GM19463 (cell line): ENCODE measurements at regions not wholly inside any gene's neighbourhood (a gene's known extent, or its start where the extent isn't known, plus 50 kb on each side); places are given as distances from the start of the nearest gene placed in this dataset.

Experiments
- ATAC-seq: cut with Tn5 transposase; IDR thresholded peaks from one replicate; pipeline ENCODE4 v1.9.1; 2021; ENCODE audit warnings: mild to moderate bottlenecking, moderate library complexity; ENCODE audit not compliant: unreplicated experiment

DNA sequence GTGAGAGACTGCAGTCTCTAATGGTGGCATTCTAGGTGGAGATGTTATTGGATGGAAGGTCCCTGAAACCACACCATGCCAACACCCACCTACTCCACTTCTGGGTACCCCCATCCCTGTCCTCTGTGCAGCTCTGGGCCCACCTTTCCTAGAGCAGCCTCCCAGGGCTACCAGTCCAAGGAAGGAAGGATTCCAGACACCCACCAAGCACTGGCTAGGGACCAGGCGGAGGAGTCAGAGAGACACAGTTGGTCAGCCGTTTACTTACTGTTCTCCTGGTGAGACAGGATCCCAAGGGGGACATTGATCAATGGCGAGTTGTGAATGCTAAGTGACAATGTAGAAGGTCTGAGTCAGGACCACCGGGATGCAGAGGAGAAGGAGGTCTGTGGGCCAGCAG lies 151.6 kb downstream of the TTC32 start:
- no peak for ATAC-seq

DNA sequence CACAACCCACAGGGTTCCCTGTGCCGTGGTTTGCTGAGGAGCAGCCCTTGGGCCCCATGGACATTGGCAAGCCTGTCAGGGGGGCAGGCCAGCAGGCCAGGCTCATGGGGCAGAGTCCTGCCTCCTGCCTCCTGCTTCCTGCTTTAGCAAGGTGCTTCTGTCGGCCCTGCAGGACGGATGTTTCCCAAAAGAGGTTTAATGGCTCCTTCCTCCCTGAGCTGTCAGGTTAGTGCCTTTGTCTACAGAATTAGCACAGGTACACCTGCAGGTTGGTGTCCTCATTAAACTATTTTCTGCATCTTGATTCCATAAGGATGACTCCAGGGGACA lies 152.3 kb downstream of the TTC32 start:
- no peak for ATAC-seq

DNA sequence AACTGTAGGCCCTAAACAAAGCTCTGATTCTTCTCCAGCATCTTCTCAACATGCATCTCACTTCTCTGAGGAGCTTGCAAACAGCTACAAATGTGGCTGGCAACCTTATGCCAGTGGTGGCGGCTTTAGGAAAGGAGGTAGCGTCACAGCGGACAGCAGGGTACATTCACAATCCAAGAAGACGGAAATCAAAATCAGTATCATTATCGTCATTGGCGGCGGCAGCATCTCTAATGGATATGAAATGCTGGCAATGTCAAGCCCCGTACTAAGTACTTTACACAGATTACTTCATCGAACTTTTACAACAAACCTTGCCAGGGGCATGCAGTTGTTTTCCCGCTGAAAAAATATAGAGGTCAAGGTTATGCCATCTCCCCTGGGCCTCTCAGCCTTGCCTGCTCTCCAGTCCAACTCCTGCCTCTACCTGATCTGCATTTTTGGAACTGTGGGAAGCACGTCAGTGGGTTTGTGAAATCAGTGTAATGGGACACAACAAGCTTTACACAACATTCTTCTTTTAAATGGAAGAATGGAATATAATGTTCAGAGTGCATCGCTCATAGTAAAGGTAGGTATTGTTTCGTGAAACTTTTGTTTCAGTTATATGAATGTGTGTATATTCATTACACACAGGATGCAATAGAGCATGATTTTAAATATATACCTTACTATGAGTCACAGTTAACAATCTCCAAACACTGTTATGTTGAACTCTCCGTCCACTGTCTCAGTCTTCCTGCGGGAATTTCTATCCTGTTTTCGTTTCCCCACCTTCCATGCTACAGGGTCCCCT lies 152.9 kb downstream of the TTC32 start:
- ATAC-seq = no peak

DNA sequence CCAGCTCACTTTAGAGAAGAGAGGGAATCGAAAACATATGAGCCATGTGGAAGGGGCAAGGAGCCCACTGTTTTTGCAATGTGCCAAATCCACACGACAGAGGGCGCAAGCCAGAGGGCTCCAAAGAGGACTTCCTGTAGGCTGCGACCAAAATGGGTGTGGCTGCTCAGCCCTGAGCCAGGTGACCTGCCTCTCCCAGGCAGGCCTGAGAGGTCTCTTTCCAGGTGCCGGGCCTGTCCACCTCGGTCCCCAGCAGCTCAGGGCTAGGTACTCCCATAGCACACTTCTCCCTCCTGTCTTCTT lies 153.8 kb downstream of the TTC32 start:
- no peak for ATAC-seq

DNA sequence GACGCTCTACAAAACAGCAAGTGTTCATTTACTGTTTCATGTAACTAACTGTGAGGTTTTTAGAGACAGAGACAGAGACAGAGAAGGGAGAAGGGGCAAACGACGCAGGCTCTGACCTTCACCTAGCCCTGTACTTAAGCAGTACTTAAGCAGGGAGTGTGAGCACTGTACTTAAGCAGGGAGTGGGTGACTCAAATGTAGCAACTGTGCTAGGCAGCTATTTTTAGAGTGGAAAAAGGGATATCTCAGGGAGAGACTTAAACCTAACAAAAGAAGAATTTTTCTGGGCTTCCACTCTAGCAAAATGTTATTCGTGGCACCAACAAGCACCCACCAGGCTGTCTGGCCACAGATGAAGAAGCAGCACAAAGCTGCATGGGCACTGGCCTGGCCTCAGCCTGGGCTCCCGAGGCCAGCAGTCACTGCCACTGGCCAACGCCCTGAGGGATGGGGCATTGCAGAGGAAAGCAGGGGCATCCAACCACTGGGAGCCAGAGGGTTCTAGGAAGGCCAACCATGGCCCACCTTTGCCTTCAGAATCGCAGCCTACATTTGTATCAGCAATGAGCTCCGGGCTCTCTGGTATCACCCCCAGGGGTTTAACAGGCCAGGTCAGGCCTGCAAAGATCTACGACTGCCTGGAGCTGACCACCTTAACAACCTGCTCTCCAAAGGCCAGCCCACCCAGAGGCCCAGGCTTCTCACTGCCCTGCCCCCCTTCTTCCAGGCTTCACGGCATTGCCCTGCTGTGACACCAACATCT lies 154.3 kb downstream of the TTC32 start:
- no peak for ATAC-seq

DNA sequence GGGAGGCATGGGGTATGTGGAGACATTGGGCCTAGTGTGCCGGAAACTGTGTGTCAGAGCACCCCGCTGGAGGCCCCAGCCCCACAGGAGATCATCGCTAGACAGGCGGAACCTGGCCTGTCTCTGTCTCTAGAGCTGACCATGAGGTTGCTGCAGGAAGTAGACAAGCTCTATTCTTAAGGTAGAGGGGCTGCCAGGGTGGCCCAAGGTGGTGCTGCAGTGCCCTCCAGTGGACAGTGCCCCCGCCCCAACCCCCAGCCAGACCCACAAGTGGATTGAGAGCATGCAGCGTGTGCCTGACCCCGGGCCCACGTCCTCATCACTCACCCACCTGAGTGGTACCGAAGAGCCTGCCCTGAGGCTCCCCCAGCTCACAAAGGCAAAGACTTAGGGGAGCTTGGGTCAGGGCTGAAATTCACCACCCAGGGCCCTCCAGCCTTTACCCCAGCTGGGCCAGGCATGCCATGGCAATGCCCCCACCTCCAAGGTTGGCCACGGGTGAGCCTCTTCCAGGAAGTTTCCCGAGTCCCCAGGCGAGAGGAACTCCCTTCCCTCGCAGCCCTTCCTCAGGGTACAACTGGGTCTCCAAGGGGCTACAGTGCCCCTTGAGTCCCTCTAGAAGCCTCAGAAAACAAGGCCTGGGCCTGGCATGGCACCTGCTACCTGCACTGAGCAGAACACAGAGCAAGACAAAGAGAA lies 155.0 kb downstream of the TTC32 start:
- no peak for ATAC-seq

DNA sequence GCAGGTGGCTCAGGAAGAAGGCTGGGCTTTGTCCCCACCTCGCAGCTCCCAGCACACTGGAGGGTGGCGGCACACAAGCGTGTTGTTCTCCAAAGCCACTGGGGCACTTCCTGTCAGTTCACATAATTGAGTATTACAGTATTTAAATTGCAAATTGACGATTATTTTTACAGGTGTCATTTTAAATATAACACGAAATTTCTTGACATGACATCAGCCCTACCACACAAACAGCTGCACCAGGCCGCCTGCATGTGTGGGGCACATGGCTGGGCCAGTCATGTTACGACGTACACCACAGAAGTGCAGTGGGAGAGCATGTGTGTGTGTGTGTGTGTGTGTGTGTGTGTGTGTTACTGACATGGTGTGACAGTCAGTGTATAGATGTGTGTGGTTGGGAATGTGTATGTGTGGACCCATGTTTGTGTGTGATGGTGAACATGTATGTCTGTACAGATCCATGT lies 155.6 kb downstream of the TTC32 start:
- no peak for ATAC-seq

DNA sequence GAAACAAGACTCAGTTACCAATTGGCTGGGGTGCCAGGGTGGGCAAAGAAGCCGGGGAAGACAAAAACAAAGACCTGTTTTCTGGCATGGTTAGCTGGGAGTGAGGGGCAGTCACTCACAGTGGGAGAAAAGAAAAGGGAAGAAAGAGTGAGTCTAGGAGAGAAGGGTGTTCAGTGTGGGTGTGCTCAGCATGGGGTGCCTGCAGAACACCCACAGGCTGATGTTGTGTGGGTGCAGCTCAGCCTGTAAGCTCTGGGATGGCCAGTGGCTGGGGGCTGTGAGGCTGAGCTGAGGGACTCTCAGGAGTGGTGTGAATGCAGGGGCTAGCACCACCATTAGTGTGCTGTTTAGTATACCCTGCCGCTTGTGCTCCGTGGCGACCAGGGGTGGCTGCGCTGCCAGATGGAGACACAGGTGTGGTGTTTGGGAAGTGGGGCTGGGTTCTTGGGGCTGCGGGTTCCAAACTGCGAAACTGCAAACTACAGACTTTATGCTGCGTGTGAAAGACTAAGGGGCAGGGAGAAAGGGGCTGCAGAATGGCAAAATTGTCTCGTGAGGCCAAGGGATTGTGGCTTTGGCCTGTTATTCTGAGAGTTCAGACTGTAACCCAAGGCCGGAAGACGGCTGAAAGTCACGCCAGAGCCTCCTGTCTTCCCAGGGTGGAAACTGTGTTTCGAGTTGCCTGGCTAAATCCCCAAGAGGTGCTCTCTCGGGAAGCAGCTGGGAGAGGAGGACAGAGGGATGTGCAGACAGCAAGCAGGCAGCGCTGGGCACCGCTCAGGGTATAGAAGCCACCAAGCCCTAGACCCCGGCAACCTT lies 156.3 kb downstream of the TTC32 start:
- no peak for ATAC-seq

DNA sequence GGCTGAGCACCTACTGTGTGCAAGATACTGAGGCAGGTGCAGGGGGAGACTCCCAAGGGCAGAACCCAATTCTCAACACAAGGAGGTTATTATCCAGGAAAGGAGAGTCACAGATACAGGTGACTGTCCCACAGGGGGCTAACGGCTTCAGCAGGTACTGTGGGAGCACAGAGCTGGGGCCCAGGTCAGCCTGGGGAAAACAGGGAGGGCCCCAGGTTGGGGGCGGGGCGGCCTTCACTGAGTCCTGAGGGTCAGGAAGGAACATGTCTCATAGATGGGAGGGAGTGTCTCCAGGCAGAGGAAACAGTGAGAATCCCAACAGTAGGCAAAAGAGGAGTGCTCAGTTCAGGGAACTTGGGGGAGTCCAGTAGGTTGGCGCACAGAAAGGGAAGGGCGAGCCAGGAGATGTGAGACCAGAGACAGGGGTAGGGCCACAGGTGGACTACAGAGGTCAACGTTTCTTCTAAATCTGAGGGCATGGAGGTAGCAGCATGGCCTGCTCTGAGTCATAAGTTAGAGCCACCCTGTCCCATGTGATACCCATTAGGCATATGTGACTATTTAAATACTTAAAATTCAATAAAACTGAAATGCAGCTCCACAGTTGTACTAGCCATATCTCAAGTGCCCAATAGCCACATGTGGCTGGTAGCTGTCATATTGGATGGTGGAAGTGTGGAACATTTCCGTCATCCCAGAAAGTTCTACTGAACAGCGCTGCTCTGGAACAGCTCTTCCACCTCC lies 157.2 kb downstream of the TTC32 start:
- no peak for ATAC-seq

DNA sequence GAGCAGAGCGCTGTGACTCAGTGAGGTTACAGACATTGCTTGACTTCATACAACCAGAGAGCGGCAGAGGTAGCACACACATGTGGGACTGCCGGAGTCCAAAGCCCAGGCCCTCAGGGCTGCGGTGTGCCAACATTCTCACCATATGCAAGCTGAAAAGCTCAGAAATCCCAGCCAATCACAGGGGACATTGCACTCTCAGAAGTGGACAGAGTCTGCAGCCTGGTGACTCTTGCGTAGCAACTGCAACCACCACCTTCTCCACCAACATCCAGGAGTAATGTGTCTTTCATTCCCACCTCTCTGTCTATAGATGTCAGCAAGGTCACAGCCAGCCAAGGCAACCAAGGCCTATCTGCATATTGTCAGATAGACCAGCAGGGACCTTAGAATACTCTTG lies 158.1 kb downstream of the TTC32 start:
- ATAC-seq = no peak

DNA sequence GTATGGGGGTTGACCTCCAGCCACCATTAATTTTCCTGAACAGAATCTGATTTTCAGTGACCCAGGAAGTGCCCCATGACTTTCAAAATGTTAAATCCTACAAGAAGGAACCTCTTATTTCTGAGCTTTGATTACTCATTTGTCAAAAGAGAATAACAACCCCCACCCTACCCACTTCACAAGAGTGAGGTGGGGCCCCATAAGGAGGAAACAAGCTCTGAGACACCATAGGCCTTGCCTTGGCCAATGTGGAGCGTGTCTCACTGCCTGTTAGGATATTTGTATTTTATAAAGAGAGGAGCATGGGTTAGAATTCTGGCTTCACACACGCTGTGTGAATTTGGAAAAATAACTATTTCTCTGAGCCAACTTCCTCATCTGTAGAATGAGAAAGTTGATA lies 158.9 kb downstream of the TTC32 start:
- ATAC-seq = no peak

DNA sequence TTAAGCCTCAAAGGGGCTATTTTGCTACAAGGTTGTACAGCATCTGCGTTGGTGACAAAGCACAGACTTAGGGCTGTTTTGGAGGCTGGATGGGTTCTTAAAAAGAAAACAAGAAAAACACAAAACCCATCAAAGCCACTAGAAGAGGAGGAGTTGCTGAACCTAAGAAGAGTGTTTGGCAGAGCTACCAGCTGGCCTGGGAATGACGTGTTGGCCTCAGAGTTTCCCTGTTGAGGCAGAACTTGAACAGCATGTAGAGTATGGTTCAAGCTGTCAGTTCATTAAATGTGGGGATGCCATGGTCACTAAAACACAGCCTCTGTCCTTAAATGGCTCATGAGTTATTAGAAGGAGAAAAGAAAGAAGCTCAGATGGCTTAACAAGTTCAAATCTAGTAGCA lies 162.5 kb downstream of the TTC32 start:
- ATAC-seq = no peak

DNA sequence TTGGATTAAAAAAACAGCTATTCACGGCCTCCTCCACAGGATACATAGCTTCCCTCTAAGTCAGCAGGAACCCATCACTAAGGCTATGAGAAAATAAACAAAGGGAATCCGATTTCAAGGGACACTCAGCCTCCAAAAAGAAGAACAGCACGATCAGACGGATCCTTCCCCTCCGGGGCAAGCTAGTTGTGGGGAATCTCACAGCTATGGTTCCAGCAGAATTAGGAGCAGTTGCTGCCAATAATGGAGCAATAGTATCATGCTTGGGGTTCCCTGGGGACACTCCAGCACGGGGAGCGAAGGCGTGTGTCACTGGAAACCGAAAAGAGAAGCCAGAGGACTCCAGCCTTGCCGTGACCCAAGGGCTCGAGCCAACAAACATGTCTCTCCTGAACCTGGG lies 163.1 kb downstream of the TTC32 start:
- no peak for ATAC-seq

DNA sequence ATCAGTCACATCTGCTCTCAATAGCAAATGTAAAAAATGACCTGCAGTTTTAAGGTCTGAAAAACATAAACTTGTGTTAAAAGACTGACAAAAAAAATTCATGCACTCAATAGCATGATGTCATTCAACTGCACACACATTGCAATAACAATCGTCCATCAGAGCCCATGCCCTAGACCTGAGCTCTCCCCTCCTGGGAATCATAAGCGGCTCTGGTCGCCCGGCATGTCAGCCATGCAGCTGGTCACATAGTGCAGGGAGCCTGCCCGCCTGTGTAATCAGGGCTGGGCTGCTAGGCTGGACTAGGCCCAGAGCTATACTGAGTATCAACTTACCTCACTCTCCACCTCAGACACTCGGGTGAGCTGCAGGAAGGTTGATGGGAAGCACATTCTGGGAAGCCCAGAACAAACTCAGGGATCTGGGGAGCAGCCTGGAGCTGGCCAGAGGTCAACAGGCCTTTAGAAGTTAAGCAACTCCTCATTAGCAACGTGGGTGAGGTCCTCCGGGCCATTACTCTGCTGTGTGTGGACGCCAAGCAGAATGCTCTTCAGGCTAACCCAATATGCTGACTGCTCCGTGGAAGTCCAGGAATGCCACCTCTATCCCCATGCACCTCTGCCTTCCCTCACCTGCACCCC lies 165.5 kb downstream of the TTC32 start:
- no peak for ATAC-seq

DNA sequence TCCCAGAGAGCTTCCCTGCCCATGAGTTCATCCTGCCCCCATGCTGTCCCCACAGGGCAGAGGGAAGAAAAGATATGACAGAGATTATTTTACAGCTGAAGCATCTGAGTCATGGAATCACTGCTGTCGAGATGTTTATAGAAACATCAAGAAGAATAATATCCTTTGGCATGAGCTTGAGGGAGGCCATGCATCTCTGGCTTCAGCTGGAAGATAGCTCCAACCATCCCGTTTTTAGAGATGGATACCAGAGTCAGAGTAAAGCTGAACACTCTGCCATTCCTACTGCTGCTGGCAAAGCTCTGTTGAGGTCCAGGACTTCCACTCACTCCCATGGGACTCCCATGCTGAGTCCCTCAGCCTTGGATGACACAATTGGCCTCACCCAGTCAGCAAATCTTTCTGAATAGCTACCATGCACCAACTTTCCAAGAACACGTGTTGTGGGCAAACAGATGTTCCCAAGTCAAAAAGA lies 167.8 kb downstream of the TTC32 start:
- ATAC-seq = no peak

DNA sequence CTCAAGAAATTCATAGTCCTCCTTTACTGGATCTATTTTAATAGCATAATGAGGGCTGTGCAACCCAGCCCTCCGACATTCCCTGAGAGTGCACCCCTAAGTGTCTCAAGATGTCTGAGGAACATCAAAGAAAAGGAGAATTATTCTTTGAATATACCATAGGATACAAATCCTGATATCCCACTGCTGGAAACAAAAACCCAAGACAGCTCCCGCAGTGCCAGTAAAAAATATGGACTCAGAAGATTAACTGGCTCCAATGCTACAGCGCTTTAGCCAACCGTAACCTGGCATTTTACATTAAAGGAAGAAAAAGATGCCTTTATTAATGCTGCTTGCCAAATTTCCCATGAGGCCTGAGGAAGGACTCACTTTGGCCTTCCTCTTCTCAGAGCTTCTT lies 168.4 kb downstream of the TTC32 start:
- no peak for ATAC-seq

DNA sequence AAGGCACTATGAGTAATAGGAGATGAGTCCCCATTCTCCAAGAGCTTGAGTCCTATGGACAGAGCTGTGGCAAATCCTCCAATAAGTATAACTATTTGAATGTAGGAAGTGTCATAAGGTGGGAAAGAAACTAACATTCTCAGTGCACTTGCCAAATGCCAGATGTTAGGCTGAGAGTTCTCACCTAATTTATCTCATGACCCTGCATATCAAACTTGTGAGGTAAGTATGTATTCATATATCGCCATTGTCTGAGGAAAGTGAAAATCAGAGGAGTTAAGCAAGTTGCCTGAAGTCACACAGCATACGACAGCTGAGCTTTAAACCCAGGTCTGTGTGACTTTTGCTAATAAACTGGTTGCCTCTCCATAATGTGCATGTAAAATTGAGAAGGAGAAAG lies 169.5 kb downstream of the TTC32 start:
- no peak for ATAC-seq

DNA sequence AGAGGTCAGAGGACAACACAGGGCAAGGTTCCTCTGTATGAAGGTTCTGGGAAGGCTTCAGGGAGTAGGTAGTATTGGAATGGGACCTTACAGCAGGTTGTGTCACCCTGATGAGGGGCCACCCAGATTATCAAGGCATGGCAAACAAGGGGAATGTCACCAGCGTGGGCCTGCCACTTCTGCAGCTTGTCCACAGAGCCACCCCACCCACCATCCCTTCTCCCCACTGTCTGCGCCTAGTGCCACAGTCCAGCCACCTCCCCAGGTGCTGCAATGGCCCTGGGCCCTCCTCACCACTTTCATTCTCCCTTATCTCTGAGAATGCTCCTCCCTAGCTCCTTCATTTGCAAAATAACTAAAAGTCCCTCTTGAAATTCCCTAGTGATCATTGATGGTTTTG lies 170.3 kb downstream of the TTC32 start:
- ATAC-seq = no peak

DNA sequence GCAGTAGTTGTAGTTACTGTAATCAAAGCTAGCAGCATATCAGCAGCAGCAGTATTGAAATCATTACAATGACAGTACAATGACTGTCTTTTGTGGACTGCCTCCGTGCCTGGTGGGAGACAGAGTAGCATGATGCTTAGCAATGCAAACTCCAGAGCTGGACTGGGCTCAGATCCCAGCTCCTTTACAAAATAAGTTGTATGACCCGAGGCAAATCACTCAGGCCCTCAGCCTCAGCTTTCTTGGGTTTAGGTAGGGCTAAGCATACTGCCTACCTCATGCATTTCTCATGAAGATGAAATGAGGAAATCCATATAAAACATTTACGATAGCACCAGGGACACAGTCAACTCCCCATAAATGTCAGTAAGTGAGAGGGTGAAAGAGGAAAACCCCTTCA lies 170.7 kb downstream of the TTC32 start:
- no peak for ATAC-seq

DNA sequence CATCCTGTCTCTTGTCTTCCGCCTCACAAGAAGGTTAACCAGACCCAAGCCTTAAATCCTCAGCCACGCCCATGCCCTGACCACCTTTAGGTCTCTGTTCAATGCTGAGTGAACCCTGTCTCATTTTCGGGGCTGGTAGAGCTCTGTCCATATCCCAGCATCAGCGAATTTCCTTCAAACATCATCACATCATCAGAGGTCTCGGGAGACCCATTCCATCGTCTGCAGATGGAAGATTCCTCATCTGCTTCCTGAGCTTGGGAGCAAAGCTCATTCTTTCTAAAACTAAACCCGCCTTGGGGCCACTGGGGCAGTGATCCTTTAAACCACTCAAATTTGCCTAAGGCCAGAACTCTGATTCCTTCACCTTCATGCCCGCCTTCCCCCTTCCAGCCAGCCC lies 173.7 kb downstream of the TTC32 start:
- ATAC-seq = no peak
